H1 (cell line): ENCODE measurements at regions not wholly inside any gene's neighbourhood (a gene's known extent, or its start where the extent isn't known, plus 50 kb on each side); places are given as distances from the start of the nearest gene placed in this dataset.

Experiments
- ASH2L ChIP-seq: fragments of 200-600, 300-600 bp; sonication (generic); IDR thresholded peaks from one replicate; pipeline ENCODE4 v1.7.1; 2017; ENCODE audit warnings: low read length
- CBX8 ChIP-seq: fragments of 300-800, 300-1000 bp; sonication (generic); IDR thresholded peaks from 2 replicates; pipeline ENCODE4 v1.7.1; 2016; ENCODE audit warnings: low read depth, low read length, borderline replicate concordance
- CHD7 ChIP-seq: fragments of 300-600 bp; sonication (generic); IDR thresholded peaks from 2 replicates; pipeline ENCODE4 v1.7.1; 2012; ENCODE audit warnings: low read length, moderate library complexity, mild to moderate bottlenecking, inconsistent platforms; ENCODE audit not compliant: insufficient replicate concordance
- CREB1 ChIP-seq: IDR thresholded peaks from 2 replicates; pipeline ENCODE4 v1.6.1; 2012; ENCODE audit warnings: inconsistent platforms
- RAD21 ChIP-seq, 2 experiments: IDR thresholded peaks in 1 of 2; conservative IDR thresholded peaks in 1 of 2; 2 replicates each; pipeline ENCODE4 v1.6.1; 2011; ENCODE audit warnings: low read depth in 2 of 2, low read length in 2 of 2, improper control_type of control experiment in 1 of 2, inconsistent platforms in 1 of 2, mild to moderate bottlenecking in 1 of 2, moderate library complexity in 1 of 2

- TF ChIP-seq CHD7 (no peak), CBX8 (no peak), RAD21 (IDR thresholded peaks at IDR 0.05 in 1 of 2, conservative IDR thresholded peaks at IDR 0.05 in 1 of 2; ENCODE audit: low read depth in 2 of 2, low read length in 2 of 2) (no peak), ASH2L (no peak), CREB1 (no peak)
Measured at GRCh38 chr1:185650602-185651230, 83.5 kb upstream of the HMCN1 start (continued).
